HepG2 (cell line): ENCODE measurements at regions not wholly inside any gene's neighbourhood (a gene's known extent, or its start where the extent isn't known, plus 50 kb on each side); places are given as distances from the start of the nearest gene placed in this dataset.

ENCODE experiments used
- CENPX ChIP-seq: sonication (generic); formaldehyde crosslinking; IDR thresholded peaks from 2 replicates; pipeline ENCODE4 v1.9.0; 2021; ENCODE audit warnings: mild to moderate bottlenecking, missing genetic modification reagents, moderate library complexity
- HMG20A ChIP-seq: IDR thresholded peaks from 2 replicates; pipeline ENCODE4 v1.6.1; 2016; ENCODE audit warnings: borderline replicate concordance
- HNF1A ChIP-seq, 2 experiments: sonication (generic) in 1 of 2; formaldehyde crosslinking in 1 of 2; IDR thresholded peaks; 2 replicates each; pipeline versions ENCODE4 v1.4.0 to v1.6.1; 2016 to 2020; ENCODE audit warnings: borderline replicate concordance in 1 of 2, low read depth in 1 of 2, mild to moderate bottlenecking in 1 of 2, missing genetic modification reagents in 1 of 2
- JUND ChIP-seq: sonication (generic); formaldehyde crosslinking; IDR thresholded peaks from 2 replicates; pipeline ENCODE4 v1.8.0; 2022; ENCODE audit warnings: mild to moderate bottlenecking, missing genetic modification reagents
- MYC ChIP-seq: sonication (generic); formaldehyde crosslinking; IDR thresholded peaks from 2 replicates; pipeline ENCODE4 v1.9.0; 2021; ENCODE audit warnings: missing genetic modification reagents, borderline replicate concordance
- SOX6 ChIP-seq, 2 experiments: fragments of 450-650 bp in 1 of 2; sonication (generic) in 1 of 2; formaldehyde crosslinking in 1 of 2; IDR thresholded peaks; 2 replicates each; pipeline versions ENCODE4 v1.4.0 to v1.6.1; 2017 to 2020; ENCODE audit warnings: antibody characterized with exemption in 1 of 2, mild to moderate bottlenecking in 1 of 2, missing genetic modification reagents in 1 of 2
- TCF7 ChIP-seq: sonication (generic); IDR thresholded peaks from 2 replicates; pipeline ENCODE4 v1.6.1; 2016; ENCODE audit warnings: antibody characterized with exemption, low read depth
- ZMAT3 ChIP-seq: sonication (generic); formaldehyde crosslinking; conservative IDR thresholded peaks from 2 replicates; pipeline ENCODE4 v1.7.0; 2021; ENCODE audit warnings: missing genetic modification reagents
- ZNF235 ChIP-seq: sonication (generic); formaldehyde crosslinking; IDR thresholded peaks from 2 replicates; pipeline ENCODE4 v1.8.1; 2023; ENCODE audit warnings: mild to moderate bottlenecking, missing genetic modification reagents, borderline replicate concordance
- ZNF333 ChIP-seq: sonication (generic); formaldehyde crosslinking; IDR thresholded peaks from 2 replicates; pipeline ENCODE4 v1.4.0; 2020; ENCODE audit warnings: mild to moderate bottlenecking, missing genetic modification reagents, borderline replicate concordance
- ZNF644 ChIP-seq: IDR thresholded peaks from 2 replicates; pipeline ENCODE4 v1.6.1; 2016; ENCODE audit warnings: low read depth
- ZSCAN30 ChIP-seq: sonication (generic); formaldehyde crosslinking; IDR thresholded peaks from 2 replicates; pipeline ENCODE4 v1.5.0; 2020; ENCODE audit warnings: mild to moderate bottlenecking, missing genetic modification reagents
- TF ChIP-seq, protein P1 (sequence below): sonication (generic); formaldehyde crosslinking; conservative IDR thresholded peaks from 2 replicates; pipeline ENCODE4 v1.4.0; 2020; ENCODE audit warnings: mild to moderate bottlenecking, missing genetic modification reagents, moderate library complexity
- TF ChIP-seq, protein P2 (sequence below): IDR thresholded peaks from 2 replicates; pipeline ENCODE4 v1.6.1; 2012; ENCODE audit warnings: low read depth, low read length, improper control_type of control experiment
- TF ChIP-seq, protein P3 (sequence below): sonication (generic); formaldehyde crosslinking; IDR thresholded peaks from 2 replicates; pipeline ENCODE4 v1.4.0; 2020; ENCODE audit warnings: mild to moderate bottlenecking, missing genetic modification reagents, borderline replicate concordance

DNA sequence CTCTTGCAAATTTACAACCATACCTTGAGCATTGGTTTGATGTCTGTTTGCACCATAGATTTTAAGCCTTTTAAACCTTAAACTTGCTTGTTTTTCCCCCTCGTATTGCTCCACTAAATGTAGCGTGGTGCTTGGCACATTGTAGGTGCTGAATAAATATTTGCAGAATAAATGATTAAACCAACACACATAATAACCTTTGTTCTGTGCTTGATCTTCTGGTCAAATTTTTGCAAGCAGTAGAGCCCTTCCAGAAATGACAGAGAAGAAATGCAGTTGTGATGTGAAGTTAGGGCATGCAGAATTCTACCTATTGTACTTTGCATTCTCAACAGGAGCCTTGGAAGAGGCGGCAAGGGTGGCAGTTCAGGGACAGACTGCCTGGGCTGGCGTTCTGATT is 394.4 kb upstream of the TBX3 start (continued):
- TF ChIP-seq HNF1A (IDR thresholded peaks at IDR 0.05; ENCODE audit: low read depth) (peak; percentile 34; the same call in 1 of the 2 replicates), HNF1A (CRISPR knock-in tag; IDR thresholded peaks at IDR 0.05; ENCODE audit: borderline replicate concordance) (no peak; the same call in 1 of the 2 replicates), SOX6 (IDR thresholded peaks at IDR 0.05) (no peak), SOX6 (CRISPR knock-in tag; IDR thresholded peaks at IDR 0.05) (peak; percentile 79), TCF7 (peak; percentile 45; the same call in 1 of the 2 replicates), JUND (CRISPR knock-in tag) (no peak), ZNF333 (CRISPR knock-in tag) (no peak), CENPX (CRISPR knock-in tag) (no peak), HMG20A (CRISPR knock-in tag) (peak; percentile 56; the same call in 1 of the 2 replicates), ZNF644 (CRISPR knock-in tag) (no peak), ZNF235 (CRISPR knock-in tag) (no peak), ZMAT3 (CRISPR knock-in tag) (no peak), ZSCAN30 (CRISPR knock-in tag) (no peak), MYC (CRISPR knock-in tag) (no peak)
- TF ChIP-seq, protein P1, sequence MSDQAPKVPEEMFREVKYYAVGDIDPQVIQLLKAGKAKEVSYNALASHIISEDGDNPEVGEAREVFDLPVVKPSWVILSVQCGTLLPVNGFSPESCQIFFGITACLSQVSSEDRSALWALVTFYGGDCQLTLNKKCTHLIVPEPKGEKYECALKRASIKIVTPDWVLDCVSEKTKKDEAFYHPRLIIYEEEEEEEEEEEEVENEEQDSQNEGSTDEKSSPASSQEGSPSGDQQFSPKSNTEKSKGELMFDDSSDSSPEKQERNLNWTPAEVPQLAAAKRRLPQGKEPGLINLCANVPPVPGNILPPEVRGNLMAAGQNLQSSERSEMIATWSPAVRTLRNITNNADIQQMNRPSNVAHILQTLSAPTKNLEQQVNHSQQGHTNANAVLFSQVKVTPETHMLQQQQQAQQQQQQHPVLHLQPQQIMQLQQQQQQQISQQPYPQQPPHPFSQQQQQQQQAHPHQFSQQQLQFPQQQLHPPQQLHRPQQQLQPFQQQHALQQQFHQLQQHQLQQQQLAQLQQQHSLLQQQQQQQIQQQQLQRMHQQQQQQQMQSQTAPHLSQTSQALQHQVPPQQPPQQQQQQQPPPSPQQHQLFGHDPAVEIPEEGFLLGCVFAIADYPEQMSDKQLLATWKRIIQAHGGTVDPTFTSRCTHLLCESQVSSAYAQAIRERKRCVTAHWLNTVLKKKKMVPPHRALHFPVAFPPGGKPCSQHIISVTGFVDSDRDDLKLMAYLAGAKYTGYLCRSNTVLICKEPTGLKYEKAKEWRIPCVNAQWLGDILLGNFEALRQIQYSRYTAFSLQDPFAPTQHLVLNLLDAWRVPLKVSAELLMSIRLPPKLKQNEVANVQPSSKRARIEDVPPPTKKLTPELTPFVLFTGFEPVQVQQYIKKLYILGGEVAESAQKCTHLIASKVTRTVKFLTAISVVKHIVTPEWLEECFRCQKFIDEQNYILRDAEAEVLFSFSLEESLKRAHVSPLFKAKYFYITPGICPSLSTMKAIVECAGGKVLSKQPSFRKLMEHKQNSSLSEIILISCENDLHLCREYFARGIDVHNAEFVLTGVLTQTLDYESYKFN (CRISPR knock-in tag) = peak; percentile 68
- TF ChIP-seq, protein P2, sequence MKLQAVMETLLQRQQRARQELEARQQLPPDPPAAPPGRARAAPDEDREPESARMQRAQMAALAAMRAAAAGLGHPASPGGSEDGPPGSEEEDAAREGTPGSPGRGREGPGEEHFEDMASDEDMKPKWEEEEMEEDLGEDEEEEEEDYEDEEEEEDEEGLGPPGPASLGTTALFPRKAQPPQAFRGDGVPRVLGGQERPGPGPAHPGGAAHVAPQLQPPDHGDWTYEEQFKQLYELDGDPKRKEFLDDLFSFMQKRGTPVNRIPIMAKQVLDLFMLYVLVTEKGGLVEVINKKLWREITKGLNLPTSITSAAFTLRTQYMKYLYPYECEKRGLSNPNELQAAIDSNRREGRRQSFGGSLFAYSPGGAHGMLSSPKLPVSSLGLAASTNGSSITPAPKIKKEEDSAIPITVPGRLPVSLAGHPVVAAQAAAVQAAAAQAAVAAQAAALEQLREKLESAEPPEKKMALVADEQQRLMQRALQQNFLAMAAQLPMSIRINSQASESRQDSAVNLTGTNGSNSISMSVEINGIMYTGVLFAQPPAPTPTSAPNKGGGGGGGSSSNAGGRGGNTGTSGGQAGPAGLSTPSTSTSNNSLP = peak; percentile 71
- TF ChIP-seq, protein P3, sequence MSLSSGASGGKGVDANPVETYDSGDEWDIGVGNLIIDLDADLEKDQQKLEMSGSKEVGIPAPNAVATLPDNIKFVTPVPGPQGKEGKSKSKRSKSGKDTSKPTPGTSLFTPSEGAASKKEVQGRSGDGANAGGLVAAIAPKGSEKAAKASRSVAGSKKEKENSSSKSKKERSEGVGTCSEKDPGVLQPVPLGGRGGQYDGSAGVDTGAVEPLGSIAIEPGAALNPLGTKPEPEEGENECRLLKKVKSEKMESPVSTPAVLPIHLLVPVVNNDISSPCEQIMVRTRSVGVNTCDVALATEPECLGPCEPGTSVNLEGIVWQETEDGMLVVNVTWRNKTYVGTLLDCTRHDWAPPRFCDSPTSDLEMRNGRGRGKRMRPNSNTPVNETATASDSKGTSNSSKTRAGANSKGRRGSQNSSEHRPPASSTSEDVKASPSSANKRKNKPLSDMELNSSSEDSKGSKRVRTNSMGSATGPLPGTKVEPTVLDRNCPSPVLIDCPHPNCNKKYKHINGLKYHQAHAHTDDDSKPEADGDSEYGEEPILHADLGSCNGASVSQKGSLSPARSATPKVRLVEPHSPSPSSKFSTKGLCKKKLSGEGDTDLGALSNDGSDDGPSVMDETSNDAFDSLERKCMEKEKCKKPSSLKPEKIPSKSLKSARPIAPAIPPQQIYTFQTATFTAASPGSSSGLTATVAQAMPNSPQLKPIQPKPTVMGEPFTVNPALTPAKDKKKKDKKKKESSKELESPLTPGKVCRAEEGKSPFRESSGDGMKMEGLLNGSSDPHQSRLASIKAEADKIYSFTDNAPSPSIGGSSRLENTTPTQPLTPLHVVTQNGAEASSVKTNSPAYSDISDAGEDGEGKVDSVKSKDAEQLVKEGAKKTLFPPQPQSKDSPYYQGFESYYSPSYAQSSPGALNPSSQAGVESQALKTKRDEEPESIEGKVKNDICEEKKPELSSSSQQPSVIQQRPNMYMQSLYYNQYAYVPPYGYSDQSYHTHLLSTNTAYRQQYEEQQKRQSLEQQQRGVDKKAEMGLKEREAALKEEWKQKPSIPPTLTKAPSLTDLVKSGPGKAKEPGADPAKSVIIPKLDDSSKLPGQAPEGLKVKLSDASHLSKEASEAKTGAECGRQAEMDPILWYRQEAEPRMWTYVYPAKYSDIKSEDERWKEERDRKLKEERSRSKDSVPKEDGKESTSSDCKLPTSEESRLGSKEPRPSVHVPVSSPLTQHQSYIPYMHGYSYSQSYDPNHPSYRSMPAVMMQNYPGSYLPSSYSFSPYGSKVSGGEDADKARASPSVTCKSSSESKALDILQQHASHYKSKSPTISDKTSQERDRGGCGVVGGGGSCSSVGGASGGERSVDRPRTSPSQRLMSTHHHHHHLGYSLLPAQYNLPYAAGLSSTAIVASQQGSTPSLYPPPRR (CRISPR knock-in tag) = peak; percentile 84
